Endothelial cell of umbilical vein (primary cell): ENCODE measurements at regions not wholly inside any gene's neighbourhood (a gene's known extent, or its start where the extent isn't known, plus 50 kb on each side); places are given as distances from the start of the nearest gene placed in this dataset.

Experiments used
- BruUV-seq: library from RNA; stranded (reverse); fragments of 400-500 nt; replicated peaks from 2 replicates; lab custom pipeline; 2021; lab: Mats Ljungman, UMichigan
- CTCF ChIA-PET: fragments of 300-600, 350-600 bp; sonication (Branson Sonifier 250); formaldehyde crosslinking; loops from one replicate; lab custom pipeline; 2021; ENCODE audit warnings: antibody characterized with exemption, inconsistent platforms; lab: Charles Lee
- POLR2A ChIA-PET: fragments of 300-600, 350-600 bp; sonication (Branson Sonifier 250); formaldehyde crosslinking; loops from one replicate; lab custom pipeline; 2021; ENCODE audit warnings: antibody characterized with exemption, inconsistent platforms; lab: Charles Lee
- DNase-seq: peaks from one replicate; pipeline ENCODE4 v3.0.0-alpha.2; 2011; ENCODE audit warnings: low read depth, low spot score
- FAIRE-seq: peaks from 2 replicates; lab custom pipeline; 2011; peaks lifted over from hg19 to GRCh38; lab: Jason Lieb, UNC
- H2AFZ ChIP-seq: 2 replicates; pipeline ENCODE4 v1.6.0; 2012; ENCODE audit warnings: low read depth, low read length, control low read depth, inconsistent platforms
- H3K27ac ChIP-seq: 2 replicates; pipeline ENCODE4 v1.5.1; 2011; ENCODE audit warnings: low read depth, mild to moderate bottlenecking, control low read depth, low read length, moderate library complexity; ENCODE audit not compliant: insufficient read depth
- H3K27me3 ChIP-seq, 2 experiments: 2 replicates each; pipeline versions ENCODE4 v1.6.0 to v1.6.1; 2011; ENCODE audit warnings: low read length in 2 of 2, mixed read lengths in 1 of 2; ENCODE audit not compliant: control insufficient read depth in 2 of 2, insufficient read depth in 2 of 2
- H3K36me3 ChIP-seq, 2 experiments: 2 replicates in 1 of 2; 3 replicates in 1 of 2; pipeline ENCODE4 v1.5.1; 2011; ENCODE audit warnings: low read length in 2 of 2, mild to moderate bottlenecking in 1 of 2, moderate library complexity in 1 of 2; ENCODE audit not compliant: control insufficient read depth in 2 of 2, insufficient read depth in 2 of 2; ENCODE audit errors: extremely low read depth in 1 of 2
- H3K4me1 ChIP-seq: 3 replicates; pipeline ENCODE4 v1.5.1; 2011; ENCODE audit warnings: mild to moderate bottlenecking, low read length; ENCODE audit not compliant: control insufficient read depth, insufficient read depth; ENCODE audit errors: extremely low read depth
- H3K4me2 ChIP-seq: 2 replicates; pipeline ENCODE4 v1.6.1; 2011; ENCODE audit warnings: low read length, control low read depth, mixed read lengths; ENCODE audit not compliant: insufficient read depth
- H3K4me3 ChIP-seq, 3 experiments: fragments of 200-600 bp in 1 of 3; sonication (generic), shearing (Covaris generic) in 1 of 3; replicated peaks in 1 of 3; 2 replicates each; pipeline ENCODE4 v1.5.1; 2011 to 2016; ENCODE audit warnings: control low read depth in 3 of 3, low read length in 3 of 3, mild to moderate bottlenecking in 2 of 3, inconsistent platforms in 1 of 3, low read depth in 1 of 3, moderate library complexity in 1 of 3; ENCODE audit not compliant: insufficient read depth in 1 of 3
- H3K79me2 ChIP-seq: 2 replicates; pipeline ENCODE4 v1.6.0; 2012; ENCODE audit warnings: low read length, inconsistent platforms; ENCODE audit not compliant: control insufficient read depth, insufficient read depth
- H3K9ac ChIP-seq: replicated peaks from 2 replicates; pipeline ENCODE3; 2011; ENCODE audit warnings: low read length, control low read depth; ENCODE audit not compliant: insufficient read depth; ENCODE audit errors: extremely low read depth
- H3K9me1 ChIP-seq: replicated peaks from 3 replicates; pipeline ENCODE4 v1.6.0; 2011; ENCODE audit warnings: mild to moderate bottlenecking, low read length; ENCODE audit not compliant: control insufficient read depth, insufficient read depth; ENCODE audit errors: extremely low read depth
- H3K9me3 ChIP-seq: replicated peaks from 2 replicates; pipeline ENCODE4 v1.5.1; 2012; ENCODE audit warnings: low read length, inconsistent platforms; ENCODE audit not compliant: control insufficient read depth, insufficient read depth
- H4K20me1 ChIP-seq: replicated peaks from 2 replicates; pipeline ENCODE3; 2011; ENCODE audit warnings: mild to moderate bottlenecking, low read length; ENCODE audit not compliant: control insufficient read depth, insufficient read depth; ENCODE audit errors: extremely low read depth
- CTCF ChIP-seq, 2 donors: IDR thresholded peaks; 1 replicate in 1 of 2; 2 replicates in 1 of 2; pipeline ENCODE4 v1.5.1; 2011; ENCODE audit warnings: low read length in 2 of 2, mild to moderate bottlenecking in 2 of 2, moderate library complexity in 2 of 2, control low read depth in 1 of 2, inconsistent platforms in 1 of 2, low read depth in 1 of 2; ENCODE audit not compliant: insufficient read depth in 1 of 2; ENCODE audit errors: extremely low read depth in 1 of 2
- EZH2 ChIP-seq: IDR thresholded peaks from 2 replicates; pipeline ENCODE4 v1.6.1; 2012; ENCODE audit warnings: borderline replicate concordance, low read depth, mild to moderate bottlenecking, moderate library complexity, low read length, inconsistent platforms; ENCODE audit not compliant: severe bottlenecking
- FOS ChIP-seq: IDR thresholded peaks from 2 replicates; pipeline ENCODE4 v1.6.1; 2011; ENCODE audit warnings: mild to moderate bottlenecking, low read length, moderate library complexity, borderline replicate concordance; ENCODE audit not compliant: insufficient read depth
- GATA2 ChIP-seq: IDR thresholded peaks from 2 replicates; pipeline ENCODE4 v1.7.0; 2011; ENCODE audit warnings: low read depth, mild to moderate bottlenecking, moderate library complexity, mixed read lengths, low read length; ENCODE audit not compliant: insufficient read length, insufficient read depth
- JUN ChIP-seq: IDR thresholded peaks from 2 replicates; pipeline ENCODE4 v1.6.1; 2011; ENCODE audit warnings: borderline replicate concordance, low read depth; ENCODE audit not compliant: insufficient read length, insufficient read depth
- MAX ChIP-seq: IDR thresholded peaks from 2 replicates; pipeline ENCODE4 v1.6.1; 2011; ENCODE audit not compliant: insufficient read depth, insufficient read length
- MYC ChIP-seq: IDR thresholded peaks from one replicate; pipeline ENCODE4 v1.6.1; 2011; ENCODE audit warnings: mild to moderate bottlenecking, low read depth, low read length
- POLR2A ChIP-seq: IDR thresholded peaks from 2 replicates; pipeline ENCODE4 v1.6.1; 2012; ENCODE audit warnings: low read depth, mild to moderate bottlenecking, control low read depth, low read length
- POLR2AphosphoS5 ChIP-seq: IDR thresholded peaks from 2 replicates; pipeline ENCODE4 v1.6.1; 2012; ENCODE audit warnings: low read depth, mild to moderate bottlenecking, control low read depth, low read length, moderate library complexity; ENCODE audit not compliant: insufficient read depth
- dilution Hi-C: fragments of 300-500 bp; cut with MboI; formaldehyde crosslinking; loops from one replicate; pipeline ENCODE4 v1.15.0; 2019; ENCODE audit warnings: low sequenced_read_pairs; ENCODE audit not compliant: extremely low pct_ligation_motif_present
- intact Hi-C: fragments of 100-400 bp; cut with micrococcal nuclease; formaldehyde crosslinking; loops from one replicate; pipeline ENCODE4 v1.10.0; 2022

- no peaks in the 10 kb centered on the region for H3K79me2 ChIP-seq
- FAIRE-seq (no peak), DNase-seq (no peak)
- no peaks in the 10 kb centered on the region for H3K27me3 ChIP-seq
- H4K20me1 ChIP-seq = no peaks in the 10 kb centered on the region
- no peak overlapping the region for H3K9ac ChIP-seq
- no peaks in the 10 kb centered on the region for H3K9me3 ChIP-seq
- no TSS peak for BruUV-seq
- dilution Hi-C loops (no loop called here), intact Hi-C loops (no loop called here)
- H3K4me3 ChIP-seq = no peak overlapping the region
- no peak for TF ChIP-seq CTCF (IDR thresholded peaks at IDR 0.05; ENCODE audit: extremely low read depth in 1 of 2, insufficient read depth in 1 of 2, low read depth in 1 of 2, low read length in 2 of 2)
- no peak for TF ChIP-seq MYC
- TF ChIP-seq FOS = no peak
- no peak for TF ChIP-seq POLR2AphosphoS5
- TF ChIP-seq GATA2 = no peak
- no peak for TF ChIP-seq POLR2A
- no peak for TF ChIP-seq JUN
- no peak for TF ChIP-seq EZH2
- no peak for TF ChIP-seq MAX
- POLR2A ChIA-PET = no interaction called here
- H3K4me1 ChIP-seq = no peaks in the 10 kb centered on the region
- no peak overlapping the region for H3K27ac ChIP-seq
- H3K4me2 ChIP-seq = no peak overlapping the region
- no peak overlapping the region for H2AFZ ChIP-seq
- no peaks in the 10 kb centered on the region for H3K36me3 ChIP-seq
- CTCF ChIA-PET = no interaction called here
- no peaks in the 10 kb centered on the region for H3K9me1 ChIP-seq
Observed at GRCh38 chr21:14759285-14759684, 213.2 kb upstream of the SAMSN1 start.
